IMR-90 (cell line): ENCODE measurements at regions not wholly inside any gene's neighbourhood (a gene's known extent, or its start where the extent isn't known, plus 50 kb on each side); places are given as distances from the start of the nearest gene placed in this dataset.

Experiments
- ATAC-seq: fragments of 200-7000 bp; cut with Tn5 transposase; 2 replicates; pipeline ENCODE4 v1.9.1; 2020; ENCODE audit warnings: low read depth, mild to moderate bottlenecking, moderate library complexity
- BruUV-seq: library from RNA; stranded (reverse); fragments of 400-500 nt; replicated peaks from 2 replicates; lab custom pipeline; 2021; lab: Mats Ljungman, UMichigan
- CTCF ChIA-PET: fragments of 300-600 bp; formaldehyde crosslinking; extraction: SDS; loops from one replicate; lab custom pipeline; 2021; ENCODE audit warnings: antibody characterized with exemption; lab: Yijun Ruan, JAX
- POLR2A ChIA-PET: fragments of 300-600 bp; sonication (Branson Sonifier 250); formaldehyde crosslinking; loops from one replicate; lab custom pipeline; 2022; ENCODE audit warnings: antibody characterized with exemption; ENCODE audit not compliant: unreplicated experiment; lab: Charles Lee
- DNase-seq: peaks from one replicate; pipeline ENCODE4 v3.0.0; 2013
- H2AFZ ChIP-seq: replicated peaks from 2 replicates; pipeline ENCODE3; 2013; ENCODE audit warnings: low read length, mild to moderate bottlenecking; ENCODE audit not compliant: poor library complexity
- H2AK5ac ChIP-seq: 2 replicates; pipeline ENCODE4 v1.6.1; 2013; ENCODE audit warnings: low read depth, low read length, inconsistent platforms
- H2AK9ac ChIP-seq: replicated peaks from 2 replicates; pipeline ENCODE3; 2013; ENCODE audit warnings: mild to moderate bottlenecking, low read depth, low read length, moderate library complexity; ENCODE audit not compliant: poor library complexity
- H2BK120ac ChIP-seq: 2 replicates; pipeline ENCODE4 v1.6.1; 2013; ENCODE audit warnings: low read depth, low read length, inconsistent platforms
- H2BK15ac ChIP-seq: 3 replicates; pipeline ENCODE4 v1.6.1; 2013; ENCODE audit warnings: low read depth, low read length, inconsistent platforms
- H2BK20ac ChIP-seq: 2 replicates; pipeline ENCODE4 v1.6.1; 2013; ENCODE audit warnings: low read depth, mild to moderate bottlenecking, inconsistent platforms, low read length, moderate library complexity
- H2BK5ac ChIP-seq: 2 replicates; pipeline ENCODE4 v1.6.1; 2013; ENCODE audit warnings: mild to moderate bottlenecking, low read depth, low read length, inconsistent platforms; ENCODE audit not compliant: poor library complexity, severe bottlenecking
- H3K14ac ChIP-seq: replicated peaks from 2 replicates; pipeline ENCODE4 v1.6.1; 2013; ENCODE audit warnings: low read depth, low read length, inconsistent platforms
- H3K18ac ChIP-seq: 2 replicates; pipeline ENCODE4 v1.6.1; 2013; ENCODE audit warnings: low read depth, low read length, control low read depth
- H3K23ac ChIP-seq: 2 replicates; pipeline ENCODE4 v1.6.1; 2013; ENCODE audit warnings: low read depth, low read length, inconsistent platforms
- H3K27ac ChIP-seq: 2 replicates; pipeline ENCODE4 v1.5.1; 2013; ENCODE audit warnings: mild to moderate bottlenecking, control low read depth, low read length; ENCODE audit not compliant: insufficient read depth
- H3K27me3 ChIP-seq: 2 replicates; pipeline ENCODE4 v1.6.1; 2013; ENCODE audit warnings: low read length; ENCODE audit not compliant: control insufficient read depth, insufficient read depth
- H3K36me3 ChIP-seq: 2 replicates; pipeline ENCODE4 v1.6.1; 2013; ENCODE audit warnings: low read length, mixed read lengths; ENCODE audit not compliant: control insufficient read depth, insufficient read depth
- H3K4ac ChIP-seq: 2 replicates; pipeline ENCODE4 v1.6.1; 2013; ENCODE audit warnings: low read depth, low read length, inconsistent platforms
- H3K4me1 ChIP-seq: 2 replicates; pipeline ENCODE4 v1.6.1; 2013; ENCODE audit warnings: low read length, mixed read lengths; ENCODE audit not compliant: control insufficient read depth, insufficient read depth
- H3K4me2 ChIP-seq: 2 replicates; pipeline ENCODE4 v1.6.1; 2013; ENCODE audit warnings: low read depth, mild to moderate bottlenecking, control low read depth, low read length, moderate library complexity
- H3K4me3 ChIP-seq: 2 replicates; pipeline ENCODE4 v1.5.1; 2013; ENCODE audit warnings: low read depth, mild to moderate bottlenecking, control low read depth, low read length, moderate library complexity; ENCODE audit not compliant: insufficient read depth
- H3K56ac ChIP-seq: 2 replicates; pipeline ENCODE4 v1.6.1; 2013; ENCODE audit warnings: low read length, inconsistent platforms; ENCODE audit not compliant: insufficient read depth; ENCODE audit errors: extremely low read depth
- H3K79me1 ChIP-seq, 2 experiments: 2 replicates each; pipeline ENCODE4 v1.6.1; 2013; ENCODE audit warnings: low read length in 2 of 2, inconsistent platforms in 1 of 2, low read depth in 1 of 2
- H3K9ac ChIP-seq: 2 replicates; pipeline ENCODE4 v1.6.1; 2013; ENCODE audit warnings: low read depth, low read length, control low read depth
- H3K9me1 ChIP-seq: 2 replicates; pipeline ENCODE4 v1.6.1; 2013; ENCODE audit warnings: low read length, inconsistent platforms; ENCODE audit not compliant: insufficient read depth
- H3K9me3 ChIP-seq: 2 replicates; pipeline ENCODE4 v1.6.1; 2013; ENCODE audit warnings: low read length; ENCODE audit not compliant: control insufficient read depth, insufficient read depth
- H4K20me1 ChIP-seq: 2 replicates; pipeline ENCODE4 v1.6.1; 2013; ENCODE audit warnings: low read length, inconsistent platforms; ENCODE audit not compliant: insufficient read depth
- H4K5ac ChIP-seq: 2 replicates; pipeline ENCODE4 v1.6.1; 2013; ENCODE audit warnings: mild to moderate bottlenecking, low read depth, low read length, control low read depth
- H4K8ac ChIP-seq, 2 experiments: 2 replicates each; pipeline ENCODE4 v1.6.1; 2013; ENCODE audit warnings: low read depth in 2 of 2, low read length in 2 of 2, control low read depth in 1 of 2, inconsistent platforms in 1 of 2
- H4K91ac ChIP-seq: 2 replicates; pipeline ENCODE4 v1.6.1; 2013; ENCODE audit warnings: low read depth, low read length, inconsistent platforms; ENCODE audit not compliant: insufficient read depth
- BHLHE40 ChIP-seq: fragments of 150-350 bp; IDR thresholded peaks from 2 replicates; pipeline ENCODE4 v1.6.1; 2016; ENCODE audit warnings: mild to moderate bottlenecking, low read depth, low read length
- CEBPB ChIP-seq: IDR thresholded peaks from 2 replicates; pipeline ENCODE4 v1.6.1; 2012; ENCODE audit warnings: low read depth, low read length, improper control_type of control experiment
- CHD1 ChIP-seq: IDR thresholded peaks from 2 replicates; pipeline ENCODE4 v1.6.1; 2012; ENCODE audit warnings: low read depth, low read length, improper control_type of control experiment
- ELK1 ChIP-seq: fragments of 150-350 bp; IDR thresholded peaks from 2 replicates; pipeline ENCODE4 v1.6.1; 2016; ENCODE audit warnings: low read depth, mild to moderate bottlenecking, low read length, moderate library complexity, borderline replicate concordance
- FOS ChIP-seq: fragments of 150-350 bp; IDR thresholded peaks from 2 replicates; pipeline ENCODE4 v1.6.1; 2016; ENCODE audit warnings: low read depth, low read length
- MAFK ChIP-seq: IDR thresholded peaks from 2 replicates; pipeline ENCODE4 v1.6.1; 2012; ENCODE audit warnings: low read depth, low read length, improper control_type of control experiment
- MAZ ChIP-seq: IDR thresholded peaks from 2 replicates; pipeline ENCODE4 v1.6.1; 2012; ENCODE audit warnings: low read depth, mild to moderate bottlenecking, low read length, improper control_type of control experiment, moderate library complexity, borderline replicate concordance
- MXI1 ChIP-seq: IDR thresholded peaks from 2 replicates; pipeline ENCODE4 v1.6.1; 2012; ENCODE audit warnings: low read depth, mild to moderate bottlenecking, low read length, moderate library complexity, borderline replicate concordance
- NFE2L2 ChIP-seq: fragments of 150-350 bp; IDR thresholded peaks from 2 replicates; pipeline ENCODE4 v1.6.1; 2016; ENCODE audit warnings: low read depth, mild to moderate bottlenecking, low read length
- POLR2A ChIP-seq: IDR thresholded peaks from 2 replicates; pipeline ENCODE4 v1.6.1; 2012; ENCODE audit warnings: mild to moderate bottlenecking, low read depth, low read length
- RAD21 ChIP-seq: IDR thresholded peaks from 2 replicates; pipeline ENCODE4 v1.6.1; 2012; ENCODE audit warnings: low read length, improper control_type of control experiment
- RCOR1 ChIP-seq: IDR thresholded peaks from 2 replicates; pipeline ENCODE4 v1.6.1; 2012; ENCODE audit warnings: mild to moderate bottlenecking, low read length, improper control_type of control experiment; ENCODE audit not compliant: insufficient replicate concordance
- RFX5 ChIP-seq: IDR thresholded peaks from 2 replicates; pipeline ENCODE4 v1.8.0; 2012; ENCODE audit warnings: low read depth, mild to moderate bottlenecking, low read length, moderate library complexity
- SMC3 ChIP-seq: fragments of 150-350 bp; IDR thresholded peaks from 2 replicates; pipeline ENCODE4 v1.6.1; 2016; ENCODE audit warnings: low read depth, mild to moderate bottlenecking, antibody characterized with exemption, low read length, moderate library complexity
- WGBS, 2 experiments: methylation state at CpG; one replicate each; pipeline versions ENCODE4 v1.1.5 to v1.1.7; 2013; ENCODE audit warnings: missing lambda C conversion rate in 2 of 2; ENCODE audit not compliant: insufficient read length in 1 of 2; ENCODE audit errors: extremely low coverage in 2 of 2; 5-methylcytosine and 5-hydroxymethylcytosine counted together
- dilution Hi-C: fragments of 300-500 bp; cut with HindIII; formaldehyde crosslinking; loops from one replicate; pipeline ENCODE4 v1.14.3; 2018; ENCODE audit warnings: low sequenced_read_pairs; ENCODE audit not compliant: unreplicated experiment
- in situ Hi-C: fragments of 300-500 bp; cut with MboI; formaldehyde crosslinking; loops from 3 replicates; pipeline ENCODE4 v1.14.3; 2019; ENCODE audit warnings: low sequenced_read_pairs, inconsistent platforms, mixed read lengths
- intact Hi-C: fragments of 100-400 bp; cut with micrococcal nuclease; formaldehyde crosslinking; loops from 2 replicates; pipeline ENCODE4 v1.10.0; 2022
- TF ChIP-seq, protein P1 (sequence below): conservative IDR thresholded peaks from 2 replicates; pipeline ENCODE4 v1.5.1; 2012; ENCODE audit warnings: mild to moderate bottlenecking, low read depth, low read length, improper control_type of control experiment

DNA sequence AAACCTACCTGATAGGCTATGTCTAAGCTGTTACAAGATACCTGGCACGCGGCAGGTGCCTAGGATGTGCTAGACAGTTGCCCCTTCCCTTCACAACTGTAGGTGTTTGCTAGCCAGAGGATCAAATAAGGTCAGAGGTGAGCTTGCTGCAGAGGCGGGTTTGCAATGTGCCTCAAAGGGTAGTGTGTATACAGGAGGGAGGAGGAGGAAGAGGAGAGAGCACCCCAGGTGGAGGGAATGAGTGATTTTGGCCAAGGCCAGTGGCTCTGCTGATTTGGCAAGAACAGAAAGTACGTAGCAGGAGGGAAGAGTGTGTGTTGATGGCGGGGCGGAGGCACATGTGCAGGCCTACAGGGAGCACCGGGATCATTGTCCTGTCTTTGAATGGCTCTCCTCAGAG lies 236.5 kb downstream of the HAUS1 start:
- Histone ChIP-seq H3K4me1 (no peaks in the 10 kb centered on the region), H2BK15ac (no peak overlapping the region), H2BK120ac (no peak overlapping the region), H3K27ac (no peak overlapping the region), H2AK5ac (no peak overlapping the region), H2AFZ (no peak overlapping the region), H4K20me1 (no peaks in the 10 kb centered on the region), H3K23ac (no peak overlapping the region), H3K4ac (no peak overlapping the region), H3K4me2 (no peak overlapping the region), H3K9me3 (no peaks in the 10 kb centered on the region), H3K79me1 (no peaks in the 10 kb centered on the region), H4K8ac (no peak overlapping the region), H4K91ac (no peak overlapping the region), H3K18ac (no peak overlapping the region), H3K36me3 (no peaks in the 10 kb centered on the region), H2BK5ac (no peak overlapping the region), H2BK20ac (no peak overlapping the region), H3K14ac (no peak overlapping the region), H2AK9ac (no peak overlapping the region), H3K9ac (no peak overlapping the region), H3K9me1 (no peaks in the 10 kb centered on the region), H3K4me3 (no peak overlapping the region), H3K27me3 (peaks cover 37% of the 10 kb centered on the region), H3K56ac (no peak overlapping the region), H4K5ac (no peak overlapping the region)
- in situ Hi-C loops (no loop called here), dilution Hi-C loops (no loop called here), intact Hi-C loops (no loop called here)
- no peak for ATAC-seq
- TF ChIP-seq RCOR1, result no peak
- TF ChIP-seq SMC3, result no peak
- no peak for TF ChIP-seq FOS
- TF ChIP-seq RAD21, result no peak
- no peak for TF ChIP-seq ELK1
- no peak for TF ChIP-seq NFE2L2
- no peak for TF ChIP-seq MAFK
- no peak for TF ChIP-seq BHLHE40
- no peak for TF ChIP-seq MAZ
- no peak for TF ChIP-seq POLR2A
- no peak for TF ChIP-seq MXI1
- TF ChIP-seq, protein P1, sequence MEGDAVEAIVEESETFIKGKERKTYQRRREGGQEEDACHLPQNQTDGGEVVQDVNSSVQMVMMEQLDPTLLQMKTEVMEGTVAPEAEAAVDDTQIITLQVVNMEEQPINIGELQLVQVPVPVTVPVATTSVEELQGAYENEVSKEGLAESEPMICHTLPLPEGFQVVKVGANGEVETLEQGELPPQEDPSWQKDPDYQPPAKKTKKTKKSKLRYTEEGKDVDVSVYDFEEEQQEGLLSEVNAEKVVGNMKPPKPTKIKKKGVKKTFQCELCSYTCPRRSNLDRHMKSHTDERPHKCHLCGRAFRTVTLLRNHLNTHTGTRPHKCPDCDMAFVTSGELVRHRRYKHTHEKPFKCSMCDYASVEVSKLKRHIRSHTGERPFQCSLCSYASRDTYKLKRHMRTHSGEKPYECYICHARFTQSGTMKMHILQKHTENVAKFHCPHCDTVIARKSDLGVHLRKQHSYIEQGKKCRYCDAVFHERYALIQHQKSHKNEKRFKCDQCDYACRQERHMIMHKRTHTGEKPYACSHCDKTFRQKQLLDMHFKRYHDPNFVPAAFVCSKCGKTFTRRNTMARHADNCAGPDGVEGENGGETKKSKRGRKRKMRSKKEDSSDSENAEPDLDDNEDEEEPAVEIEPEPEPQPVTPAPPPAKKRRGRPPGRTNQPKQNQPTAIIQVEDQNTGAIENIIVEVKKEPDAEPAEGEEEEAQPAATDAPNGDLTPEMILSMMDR, result no peak
- no peak for TF ChIP-seq CHD1
- TF ChIP-seq CEBPB, result no peak
- no peak for TF ChIP-seq RFX5
- CTCF ChIA-PET, result no interaction called here
- POLR2A ChIA-PET, result no interaction called here
- no TSS peak for BruUV-seq
- DNase-seq, result no peak
- WGBS, 2 experiments, result 90% methylated on average over 3 of the region's 7 CpGs; no CpG with 5 or more reads in 1 of the 2 experiments
